Stimulated activated CD4-positive, alpha-beta T cell treated with anti-CD3 and anti-CD28 coated beads, Interleukin-2, amount 100 ng/mL, for 48 hours (primary cell): ENCODE measurements at regions not wholly inside any gene's neighbourhood (a gene's known extent, or its start where the extent isn't known, plus 50 kb on each side); places are given as distances from the start of the nearest gene placed in this dataset.

Source experiments
- DNase-seq, 2 donors: peaks; one replicate each; pipeline ENCODE4 v3.0.0-alpha.2; 2020

DNA sequence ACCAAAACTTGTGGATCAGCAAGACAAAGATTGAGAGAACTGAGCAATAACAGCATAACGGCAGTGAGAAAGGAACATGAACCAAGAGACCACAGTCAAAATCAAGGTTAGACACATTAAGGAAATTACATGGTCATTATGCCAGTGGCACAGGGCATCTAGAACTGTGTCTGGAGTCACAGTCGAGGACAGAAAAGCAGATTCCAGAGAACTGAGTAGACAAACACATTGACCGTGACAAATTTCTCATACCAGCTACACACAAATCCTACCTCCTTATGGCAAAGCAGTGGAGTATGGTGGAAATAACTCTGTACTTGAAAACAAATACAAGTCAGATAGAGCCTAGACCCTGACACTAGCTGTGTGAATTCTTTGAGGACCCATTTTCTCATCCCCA, 367.3 kb downstream of the DUSP6 start:
- DNase-seq = no peak

DNA sequence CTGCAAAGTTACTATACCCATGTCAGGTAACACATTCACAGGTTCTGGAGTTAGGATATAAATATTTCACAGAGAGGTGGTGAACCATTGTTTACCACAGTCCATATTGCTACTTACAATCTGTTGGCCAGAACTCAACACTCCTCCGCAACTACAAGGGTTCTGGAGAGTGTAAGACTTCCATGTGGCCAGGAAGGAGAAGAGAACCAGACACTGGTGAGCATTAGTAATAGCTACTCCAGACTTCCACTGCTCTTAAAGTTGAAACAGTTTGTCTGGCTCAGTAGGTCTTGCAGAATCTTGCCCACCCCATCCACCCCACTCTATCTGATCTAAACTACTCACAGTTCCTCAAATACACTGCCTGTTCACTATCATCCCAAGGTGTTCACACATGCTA, 369.6 kb downstream of the DUSP6 start:
- DNase-seq = no peak

DNA sequence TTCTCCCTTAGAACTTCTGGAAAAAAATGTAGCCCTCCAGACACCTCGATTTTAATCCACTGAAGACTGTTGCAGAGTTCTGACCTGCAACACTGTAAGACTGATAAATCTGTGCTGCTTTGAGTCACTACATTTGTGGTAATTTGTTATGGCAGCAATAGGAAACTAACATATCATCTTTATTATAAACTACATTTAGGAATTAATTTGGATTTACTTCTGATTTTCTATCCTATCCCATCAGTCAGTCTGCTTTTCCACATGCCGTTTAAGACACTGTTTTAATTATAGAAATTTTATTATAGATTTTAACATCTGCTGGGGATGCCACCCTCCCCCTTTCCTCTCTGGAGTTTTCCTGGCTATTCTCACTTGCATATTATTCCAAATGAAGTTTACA, 375.2 kb downstream of the DUSP6 start:
- DNase-seq = no peak

DNA sequence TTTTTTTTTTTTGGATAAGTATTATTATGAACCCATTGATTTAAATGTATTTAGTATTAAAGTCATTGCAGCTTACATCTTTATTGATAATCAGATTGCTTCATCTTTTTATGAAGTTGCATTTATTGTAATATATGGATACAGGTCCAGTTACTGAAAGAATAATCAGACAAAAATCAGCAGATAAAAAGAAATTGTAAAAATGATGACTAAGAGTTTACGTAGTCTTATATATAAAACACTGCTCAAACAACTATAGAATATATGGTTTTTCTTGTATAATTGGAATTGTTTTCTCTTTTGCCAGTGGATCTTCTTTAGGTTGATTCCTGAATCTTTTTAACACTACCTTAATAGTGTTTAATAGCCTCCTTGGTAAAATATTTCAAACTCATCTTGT, 378.3 kb downstream of the DUSP6 start:
- DNase-seq = no peak

DNA sequence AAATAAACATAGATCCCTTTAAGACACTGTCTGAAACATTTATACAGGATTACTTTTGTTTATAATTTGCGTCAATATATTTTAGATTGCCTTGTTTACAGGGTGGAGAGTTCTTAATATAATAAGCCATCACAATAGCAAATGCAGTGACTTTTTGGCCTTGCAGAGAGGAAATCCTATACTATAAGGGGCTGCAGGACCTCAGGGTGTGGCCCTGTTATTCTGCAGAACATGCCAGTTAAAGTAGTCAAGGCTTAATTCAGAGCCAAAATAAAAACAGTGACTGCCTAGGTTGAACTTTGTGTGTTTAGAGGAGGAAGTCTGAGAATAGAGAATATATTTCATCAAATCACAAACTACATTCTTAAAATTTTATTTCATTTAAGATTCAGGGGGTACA, 381.6 kb downstream of the DUSP6 start:
- DNase-seq = no peak

DNA sequence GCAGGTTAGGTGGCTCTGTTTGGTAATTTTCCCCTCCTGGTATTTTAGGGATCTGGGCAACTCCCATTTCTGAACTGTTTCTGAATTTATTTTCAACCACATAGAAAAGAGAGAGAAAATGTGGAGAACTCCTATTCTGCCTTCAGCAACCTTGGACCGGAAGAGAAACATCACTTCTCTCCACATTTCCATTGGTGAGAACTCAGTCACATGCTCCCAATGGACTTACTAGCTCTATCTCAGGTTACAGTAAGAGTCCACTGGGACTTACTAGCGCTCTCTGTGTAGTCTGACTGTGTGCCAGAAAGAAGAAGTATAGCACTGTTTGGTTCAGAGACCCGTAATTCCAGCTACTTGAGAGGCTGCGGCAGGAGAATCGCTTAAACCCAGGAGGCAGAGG, 383.2 kb downstream of the DUSP6 start:
- no peak for DNase-seq

DNA sequence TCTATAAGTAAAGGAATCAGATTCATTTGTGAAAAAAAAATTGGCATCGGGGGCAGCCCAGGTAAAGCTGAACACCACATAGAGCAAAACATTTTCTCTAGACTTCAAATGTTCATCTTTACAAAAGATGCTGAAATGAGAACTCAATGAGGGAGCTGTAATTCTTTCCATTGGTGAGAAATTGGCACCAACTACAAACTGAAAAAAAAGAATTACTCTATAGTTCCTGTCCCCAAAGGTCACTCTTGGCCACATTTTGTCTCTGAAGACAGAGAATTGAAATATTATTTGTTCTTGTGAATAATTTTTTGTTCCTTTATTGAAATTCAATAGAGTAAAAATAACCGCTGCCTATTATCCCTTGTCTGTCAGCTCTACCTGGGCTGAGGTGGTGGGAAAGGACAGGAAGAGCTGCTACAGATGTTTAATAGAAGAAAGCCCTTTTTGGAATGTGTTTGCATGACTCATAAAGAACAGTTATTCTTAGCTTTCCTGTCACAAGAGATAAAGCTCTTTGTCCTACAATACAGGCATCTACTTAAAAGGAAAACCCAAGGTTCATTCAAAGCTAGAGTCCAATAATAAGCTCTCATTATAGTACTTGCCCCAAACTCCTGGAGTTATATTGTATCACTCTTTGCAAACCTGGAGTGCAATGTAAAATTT, 380.1 kb upstream of the KITLG start:
- DNase-seq = no peak

DNA sequence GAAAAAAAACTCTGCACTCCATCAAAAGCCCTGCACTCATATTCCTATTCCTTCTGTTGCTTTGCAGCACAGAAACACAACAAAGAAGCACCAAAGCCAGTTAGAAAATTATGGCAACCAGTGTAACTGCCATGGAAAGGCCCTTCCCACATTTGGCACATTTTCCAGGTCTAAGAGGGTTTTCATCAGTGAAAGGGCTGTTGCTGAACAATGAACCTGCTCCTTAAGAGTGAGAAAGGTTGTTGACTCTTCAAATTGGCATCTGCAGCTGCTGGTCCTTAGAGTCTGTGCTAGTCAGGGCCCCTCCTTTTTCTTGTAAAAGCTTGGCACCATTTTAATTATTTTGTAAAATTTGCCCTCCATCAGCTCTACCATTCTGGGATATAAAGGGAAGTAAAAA, 378.7 kb upstream of the KITLG start:
- no peak for DNase-seq

DNA sequence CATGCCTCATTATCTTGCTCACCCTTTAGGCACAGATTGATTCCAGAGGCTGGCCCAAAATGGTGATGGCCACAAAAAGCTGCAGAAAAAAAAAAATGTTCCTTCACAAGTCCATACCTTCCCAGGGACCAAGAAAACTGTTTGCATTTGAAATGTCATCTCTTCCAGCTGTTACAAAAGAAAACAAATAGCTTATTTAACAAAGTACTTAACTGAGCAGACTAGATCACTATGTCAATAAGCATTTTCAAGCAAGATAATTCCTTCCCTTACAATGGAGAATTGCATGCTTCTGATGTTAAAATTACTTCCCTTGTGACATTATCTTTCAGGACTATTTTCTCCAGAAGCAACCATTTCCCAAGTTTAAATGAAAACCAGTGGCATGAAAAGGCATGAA, 377.9 kb upstream of the KITLG start:
- DNase-seq = no peak

DNA sequence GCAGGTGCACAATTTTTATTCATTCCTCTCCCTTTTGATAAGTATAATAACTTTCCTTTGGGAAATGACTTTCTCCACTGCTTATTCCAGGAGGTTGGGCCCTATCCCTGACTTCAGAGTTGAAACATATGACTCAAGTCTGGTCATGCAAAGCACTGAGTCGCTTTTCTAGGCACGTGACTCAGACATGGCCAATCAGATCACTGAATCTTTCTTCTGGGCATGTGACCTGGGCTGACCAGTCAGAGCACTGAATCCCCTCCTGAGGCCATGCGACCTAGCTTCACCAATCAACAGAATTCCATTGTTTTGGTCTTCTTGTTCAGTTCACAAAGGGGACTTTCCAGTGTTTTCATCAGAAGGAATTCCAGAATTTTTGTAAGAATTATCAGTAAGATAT, 377.1 kb upstream of the KITLG start:
- DNase-seq = no peak

DNA sequence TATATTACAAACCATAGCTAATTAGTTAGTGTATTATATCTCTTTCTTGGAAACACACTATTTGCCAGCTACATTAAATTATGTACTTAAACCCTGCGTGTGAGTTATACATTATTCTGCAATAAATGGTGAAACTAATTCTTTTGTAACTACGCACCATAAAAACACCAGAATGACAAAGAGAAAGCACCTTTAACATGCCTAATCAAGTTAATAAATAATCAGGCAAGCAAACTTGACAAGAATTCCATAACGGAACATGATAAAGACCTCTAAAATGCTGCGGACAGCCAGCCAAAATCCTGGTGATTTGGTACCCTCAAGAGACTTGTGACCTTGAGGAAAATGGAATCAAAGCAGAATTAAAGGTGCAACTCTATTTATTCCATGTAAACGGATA, 375.3 kb upstream of the KITLG start:
- DNase-seq = no peak

DNA sequence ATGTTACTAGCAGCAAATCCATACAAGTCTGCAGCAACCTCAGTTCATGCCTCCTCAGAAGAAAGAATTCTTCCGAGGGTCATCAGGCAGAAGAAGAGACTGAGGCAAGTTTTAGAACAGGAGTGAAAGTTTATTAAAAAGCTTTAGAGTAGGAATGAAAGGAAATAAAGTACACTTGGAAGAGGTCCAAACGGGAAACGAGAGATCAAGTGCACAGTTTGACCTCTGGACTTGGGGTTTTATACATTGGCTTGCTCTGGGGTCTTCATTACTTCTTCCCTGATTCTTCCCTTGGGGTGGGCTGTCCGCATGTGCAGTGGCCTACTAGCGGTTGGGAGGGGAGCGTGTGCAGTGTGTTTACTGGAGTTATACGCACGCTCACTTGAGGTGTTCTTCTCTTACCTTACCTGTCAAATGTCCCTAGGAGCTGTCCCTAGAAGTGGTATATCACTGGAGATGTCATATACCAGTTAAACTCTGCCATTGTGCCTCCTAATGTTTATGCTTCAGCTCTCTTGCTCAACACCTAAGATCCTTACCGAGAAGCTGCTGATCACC, 372.8 kb upstream of the KITLG start:
- no peak for DNase-seq

DNA sequence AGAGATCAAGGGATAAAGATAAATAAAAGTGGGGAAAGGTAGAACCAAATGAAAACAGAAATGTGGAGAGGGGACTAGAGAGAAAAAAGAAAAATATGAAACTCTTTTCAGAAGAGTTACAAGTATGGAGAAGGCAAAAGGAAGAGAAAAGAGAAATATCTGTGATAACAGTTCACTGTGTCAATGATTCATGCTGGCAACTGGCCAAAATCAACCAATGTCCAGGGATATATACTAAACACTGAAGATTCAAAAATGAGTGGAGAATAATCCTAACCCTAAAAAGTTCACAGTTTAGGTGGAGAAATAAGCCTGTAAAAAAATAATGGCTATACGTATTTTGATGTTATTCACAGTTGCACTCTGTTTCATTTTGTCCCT, 372.3 kb upstream of the KITLG start:
- DNase-seq = no peak

DNA sequence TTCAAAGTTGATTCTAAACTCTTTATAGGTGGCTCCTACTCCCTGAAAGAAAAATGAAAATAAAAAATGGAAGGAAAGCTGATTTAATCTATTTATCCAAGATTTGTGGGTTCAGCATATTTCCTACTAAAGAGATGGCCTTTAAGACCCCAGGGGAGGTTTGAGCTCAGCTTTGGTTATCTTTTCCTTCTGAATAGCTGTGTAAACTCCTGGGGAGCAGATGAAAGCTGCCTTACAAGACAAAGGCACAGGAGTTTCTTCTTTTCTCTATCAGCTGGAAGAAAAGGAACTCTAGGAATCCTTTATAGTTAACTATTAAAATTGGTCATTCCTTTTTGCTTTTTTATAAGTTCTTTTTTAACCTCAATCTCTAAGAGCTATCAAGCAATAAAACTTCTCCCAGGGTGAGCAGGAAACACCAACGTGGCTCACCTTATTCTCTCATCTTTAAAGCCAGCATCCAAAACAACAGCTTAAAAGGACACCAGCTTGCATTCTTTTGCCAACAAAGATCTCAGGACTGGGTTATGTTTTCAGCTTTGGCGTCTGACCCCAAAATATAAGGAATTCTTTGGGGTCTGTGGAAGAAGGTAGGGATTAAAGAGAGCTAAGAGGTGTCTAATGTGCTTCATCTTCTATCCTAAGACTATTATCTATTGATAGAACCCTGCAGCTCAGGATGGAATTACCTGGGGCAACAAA, 371.7 kb upstream of the KITLG start:
- DNase-seq = no peak

DNA sequence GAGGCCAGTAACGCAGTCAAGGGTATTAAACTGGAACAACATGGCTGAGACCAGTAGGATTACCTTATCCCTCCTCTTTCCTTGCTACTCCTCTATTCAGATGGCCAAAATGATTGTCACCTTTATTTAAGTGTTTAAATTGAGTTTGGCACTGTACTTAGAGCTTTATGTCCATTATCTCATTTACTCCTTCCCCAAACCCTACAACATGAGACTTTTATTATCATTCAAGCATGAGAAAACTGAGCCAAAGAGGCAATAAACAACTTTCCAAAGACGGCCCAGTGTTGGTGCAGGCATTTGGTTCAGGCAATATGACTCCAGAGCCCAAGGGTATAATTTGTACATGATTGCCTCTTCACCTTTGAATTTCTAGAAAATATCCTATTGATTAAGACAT, 370.9 kb upstream of the KITLG start:
- DNase-seq = no peak

DNA sequence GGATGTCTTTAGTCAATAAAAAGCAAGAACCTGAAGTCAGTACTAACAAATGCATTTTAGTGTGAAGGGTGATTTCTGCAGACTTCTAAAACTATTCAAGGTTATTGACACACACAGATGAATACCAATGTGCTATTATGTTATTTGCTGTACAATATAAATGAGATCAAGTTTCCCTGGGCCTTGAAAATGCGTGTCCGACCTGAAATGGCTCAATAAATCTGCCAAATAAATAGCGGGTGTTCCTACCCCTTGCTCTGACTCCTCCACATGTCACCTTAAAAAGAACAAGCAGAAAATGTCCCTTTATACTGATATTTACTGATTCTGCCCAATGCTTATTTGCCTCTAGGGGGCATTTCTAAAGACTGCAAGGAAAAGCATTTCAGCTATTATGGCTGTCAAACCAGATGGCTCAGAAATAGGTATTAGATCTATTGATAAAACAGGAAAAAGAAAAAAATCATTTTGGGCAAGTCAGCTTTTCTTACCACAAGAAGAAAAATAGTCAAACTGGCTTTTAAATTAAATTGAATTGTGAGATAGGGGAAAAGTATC, 367.3 kb upstream of the KITLG start:
- DNase-seq = no peak

DNA sequence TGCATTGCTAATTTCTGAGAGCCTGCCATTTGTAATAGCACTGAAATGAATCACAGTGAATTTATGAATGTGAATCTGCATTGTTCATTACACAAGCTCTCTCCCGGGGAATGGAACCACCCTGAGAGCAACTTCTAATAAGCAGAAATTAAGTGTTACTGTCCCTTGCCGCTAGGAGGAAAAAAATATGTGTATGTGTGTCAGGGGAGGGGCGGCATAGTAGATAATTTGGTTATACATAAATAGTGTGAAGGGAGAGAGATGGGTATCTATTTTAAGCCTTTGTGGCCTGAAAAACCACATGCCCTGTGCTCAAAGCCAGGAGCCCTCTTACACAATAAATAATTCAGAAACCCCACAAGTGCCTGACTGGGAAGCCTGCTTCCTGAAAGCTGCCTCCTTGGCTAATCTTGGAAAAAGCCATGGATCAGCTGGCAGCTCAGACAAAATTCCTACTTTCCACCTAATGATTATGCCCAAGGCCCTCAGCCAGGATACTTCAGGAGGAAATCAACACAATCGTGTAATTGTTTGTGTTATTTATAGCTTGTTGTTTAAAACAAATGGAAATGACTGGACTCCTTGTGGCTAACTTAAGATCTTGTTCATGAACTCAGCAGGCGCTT, 366.2 kb upstream of the KITLG start:
- no peak for DNase-seq

DNA sequence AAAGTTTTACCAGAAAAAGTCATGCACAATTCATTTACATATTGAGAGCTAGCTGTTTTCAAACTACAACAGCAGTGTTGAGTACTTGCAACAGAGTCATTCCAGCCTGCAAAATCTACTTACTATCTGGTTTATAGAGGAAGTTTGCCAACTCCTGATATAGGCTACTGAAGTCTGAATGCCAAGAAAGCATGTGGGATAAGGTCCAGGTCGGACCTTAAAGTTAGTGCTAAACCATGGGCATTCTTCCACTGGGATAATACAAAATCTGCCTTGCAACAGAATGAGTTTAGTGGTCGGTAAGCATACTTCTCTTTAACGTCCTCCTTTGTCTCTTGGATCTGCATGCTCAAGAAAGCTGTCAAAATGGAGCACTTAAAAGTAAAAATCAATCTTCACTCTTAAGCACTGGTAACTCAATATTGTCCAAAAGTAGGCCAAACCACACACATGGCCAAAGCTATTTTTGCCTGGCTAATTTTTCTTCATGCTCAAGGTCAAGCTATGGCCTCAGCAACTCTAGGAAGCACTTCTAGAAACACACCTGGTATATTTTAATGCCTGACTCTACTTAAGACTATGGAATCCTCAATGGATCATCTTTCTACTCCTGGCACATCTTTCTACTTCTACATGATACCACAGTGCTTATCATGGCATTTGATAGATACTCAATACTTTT, 364.9 kb upstream of the KITLG start:
- no peak for DNase-seq

DNA sequence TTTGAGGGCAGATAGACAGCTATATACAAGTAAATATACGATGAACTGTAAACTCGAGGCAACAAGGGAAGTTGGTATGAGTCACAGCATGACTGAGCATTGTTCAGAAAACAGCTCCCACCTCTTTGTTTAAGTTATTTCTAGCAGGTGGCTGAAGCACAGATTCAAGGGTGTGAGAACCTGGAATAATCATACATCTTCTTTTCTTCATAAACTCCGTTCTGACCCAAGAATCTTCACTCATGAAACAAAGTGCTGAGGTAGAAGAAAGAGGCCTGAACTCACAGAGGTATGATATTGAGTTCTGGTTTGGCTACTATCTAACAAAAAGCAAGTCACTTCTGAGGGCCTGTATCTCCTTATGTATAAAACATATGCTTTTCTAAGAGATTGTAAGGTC, 364.1 kb upstream of the KITLG start:
- DNase-seq = no peak

DNA sequence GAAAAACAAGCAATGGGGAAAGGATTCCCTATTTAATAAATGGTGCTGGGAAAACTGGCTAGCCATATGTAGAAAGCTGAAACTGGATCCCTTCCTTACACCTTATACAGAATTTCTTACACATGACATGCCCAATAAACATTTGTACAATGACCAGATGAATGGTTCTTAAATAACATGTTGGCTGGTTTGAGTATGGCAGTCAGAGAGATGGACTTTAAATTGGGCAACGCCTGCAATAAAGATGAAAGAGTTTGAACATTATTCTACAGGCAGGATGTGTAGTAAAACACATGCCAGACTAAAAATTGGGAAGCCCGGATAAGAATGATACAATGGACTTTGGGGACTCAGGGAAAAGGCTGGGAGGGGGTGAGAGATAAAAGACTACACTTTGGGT, 360.6 kb upstream of the KITLG start:
- DNase-seq = no peak

DNA sequence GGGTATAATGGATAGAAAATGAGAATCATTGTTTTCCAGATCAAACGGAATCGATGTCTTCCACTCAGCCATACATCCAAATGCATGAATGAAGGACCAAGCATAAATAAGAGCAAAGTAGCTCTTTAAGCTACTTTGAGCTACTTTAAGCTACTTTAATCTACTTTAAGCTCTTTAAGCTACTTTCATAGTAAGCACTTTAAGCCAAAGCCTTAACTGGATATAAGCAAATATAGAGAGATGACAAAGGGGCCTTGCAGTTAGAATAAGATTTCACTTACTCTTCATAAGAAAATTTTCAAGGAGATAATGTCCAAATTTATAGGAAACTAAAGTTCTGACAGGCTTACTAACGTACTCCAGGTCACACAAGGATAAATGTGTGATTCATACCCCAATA, 355.6 kb upstream of the KITLG start:
- DNase-seq = no peak

DNA sequence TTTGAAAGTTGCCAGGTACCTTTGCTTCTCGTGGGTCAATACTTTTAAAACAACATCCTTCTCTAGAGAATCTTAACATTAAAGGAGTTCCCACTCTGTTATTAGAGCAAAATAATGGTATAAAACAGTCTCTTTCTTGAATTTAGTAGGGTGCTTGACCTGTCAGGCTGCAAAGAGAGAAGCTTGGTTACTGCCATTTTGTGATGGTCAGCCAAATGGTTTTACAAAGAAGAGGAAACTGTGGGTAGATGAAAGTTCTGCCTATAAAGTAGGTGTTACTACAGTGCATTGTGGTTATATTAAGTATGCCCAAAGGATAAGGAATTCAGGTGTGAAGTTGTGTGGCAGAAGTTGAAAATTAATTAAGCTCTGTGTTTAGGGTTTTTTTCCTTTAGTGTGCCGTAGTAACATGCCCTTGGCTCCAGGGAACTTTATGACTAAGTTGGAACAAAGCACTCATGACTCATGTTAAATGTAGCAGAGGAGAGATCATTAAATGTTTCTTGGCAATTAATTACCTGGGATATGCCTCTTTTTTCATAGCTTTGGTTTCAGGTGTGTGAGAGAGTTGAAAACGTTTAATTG, 354.0 kb upstream of the KITLG start:
- DNase-seq = no peak

DNA sequence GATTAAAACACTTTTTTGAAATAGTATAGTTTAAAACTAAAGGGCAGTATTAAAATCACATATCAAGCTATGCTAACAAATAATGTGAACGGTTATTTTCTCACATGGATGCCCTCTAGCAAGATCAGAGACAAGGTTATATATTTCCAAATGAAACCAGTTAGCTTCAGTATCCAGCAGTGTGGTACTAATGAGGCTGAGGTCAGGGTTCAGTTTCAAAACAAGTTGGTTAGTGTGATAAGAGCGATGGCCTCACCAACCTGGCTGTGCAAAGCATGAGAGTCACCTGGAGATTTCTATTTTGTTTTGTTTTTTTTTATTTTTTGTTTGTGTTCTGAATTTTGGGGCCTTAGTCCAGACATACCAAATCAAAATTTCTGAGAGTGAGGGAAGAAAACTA, 352.2 kb upstream of the KITLG start:
- DNase-seq = no peak
